Tibial nerve (tissue), 4 donors: ENCODE measurements at regions not wholly inside any gene's neighbourhood (a gene's known extent, or its start where the extent isn't known, plus 50 kb on each side); places are given as distances from the start of the nearest gene placed in this dataset.

ENCODE experiments used
- DNase-seq, 2 donors: peaks; one replicate each; pipeline ENCODE4 v3.0.0-alpha.2; 2019; ENCODE audit warnings: low spot score in 2 of 2
- H3K27ac ChIP-seq, 4 donors: fragments of 200-600 bp; sonication (generic) in 3 of 4; one replicate each; pipeline ENCODE4 v1.5.1; 2017 to 2019; ENCODE audit warnings: mild to moderate bottlenecking in 1 of 4
- H3K27me3 ChIP-seq, 2 donors: fragments of 200-600 bp; sonication (generic) in 1 of 2; one replicate each; pipeline versions ENCODE4 v1.5.1 to v1.6.0; 2017 to 2019
- H3K36me3 ChIP-seq, 3 donors: fragments of 200-600 bp; sonication (generic); one replicate each; pipeline ENCODE4 v1.5.1; 2018 to 2019
- H3K4me1 ChIP-seq, 4 donors: fragments of 200-600 bp; sonication (generic) in 3 of 4; one replicate each; pipeline ENCODE4 v1.5.1; 2017 to 2019
- H3K4me3 ChIP-seq, 4 donors: fragments of 200-600 bp; sonication (generic) in 3 of 4; one replicate each; pipeline ENCODE4 v1.5.1; 2017 to 2019; ENCODE audit warnings: mild to moderate bottlenecking in 1 of 4, moderate library complexity in 1 of 4
- H3K9me3 ChIP-seq, 4 donors: fragments of 200-600 bp; sonication (generic) in 3 of 4; one replicate each; pipeline ENCODE4 v1.5.1; 2017 to 2019
- CTCF ChIP-seq, 5 experiments: fragments of 200-600 bp in 3 of 5; fragments of 450-650 bp in 2 of 5; sonication (generic) in 3 of 5; IDR thresholded peaks; one replicate each; pipeline ENCODE4 v1.5.1; 2016 to 2019; ENCODE audit warnings: antibody characterized with exemption in 5 of 5, mild to moderate bottlenecking in 3 of 5, moderate library complexity in 2 of 5
- EP300 ChIP-seq, 2 donors: sonication (generic); formaldehyde crosslinking; IDR thresholded peaks; one replicate each; pipeline ENCODE4 v1.6.1; 2017; ENCODE audit warnings: antibody characterized with exemption in 2 of 2, mild to moderate bottlenecking in 1 of 2
- POLR2A ChIP-seq, 2 donors: fragments of 450-650 bp; IDR thresholded peaks; one replicate each; pipeline ENCODE4 v1.6.1; 2017; ENCODE audit warnings: antibody characterized with exemption in 2 of 2, mild to moderate bottlenecking in 2 of 2, moderate library complexity in 2 of 2
- WGBS, 2 donors: methylation state at CpG; one replicate each; pipeline ENCODE4 v1.1.5; 2018; 5-methylcytosine and 5-hydroxymethylcytosine counted together

GRCh38 chrX:46408553-46409407, 136.4 kb downstream of the ZNF674 start:
- 14 to 17% methylated on average over 9 of the region's 9 CpGs for WGBS, 2 donors
- peak overlapping the region in 1 of 4 donors; percentile 6 for H3K27ac ChIP-seq
- TF ChIP-seq POLR2A (IDR thresholded peaks at IDR 0.05) (no peak), CTCF (IDR thresholded peaks at IDR 0.05) (peak; percentile 54 to 82 (median 77))
- no peaks in the 10 kb centered on the region for H3K27me3 ChIP-seq
- H3K4me3 ChIP-seq = no peak overlapping the region
- H3K9me3 ChIP-seq = no peaks in the 10 kb centered on the region
- H3K36me3 ChIP-seq = no peaks in the 10 kb centered on the region
- peak; percentile 50 to 63 for DNase-seq
- H3K4me1 ChIP-seq = no peaks in the 10 kb centered on the region

- TF ChIP-seq POLR2A (IDR thresholded peaks at IDR 0.05) (no peak), CTCF (IDR thresholded peaks at IDR 0.05) (no peak), EP300 (IDR thresholded peaks at IDR 0.05) (no peak)
- Histone ChIP-seq H3K27me3 (no peaks in the 10 kb centered on the region), H3K27ac (no peak overlapping the region), H3K4me1 (no peaks in the 10 kb centered on the region), H3K9me3 (no peaks in the 10 kb centered on the region), H3K36me3 (no peaks in the 10 kb centered on the region), H3K4me3 (no peak overlapping the region)
- no peak for DNase-seq
- WGBS, 2 donors = 17 to 54% methylated on average over 2 of the region's 2 CpGs
Observed at GRCh38 chrX:46407753-46408130, 137.5 kb downstream of the ZNF674 start.

DNA sequence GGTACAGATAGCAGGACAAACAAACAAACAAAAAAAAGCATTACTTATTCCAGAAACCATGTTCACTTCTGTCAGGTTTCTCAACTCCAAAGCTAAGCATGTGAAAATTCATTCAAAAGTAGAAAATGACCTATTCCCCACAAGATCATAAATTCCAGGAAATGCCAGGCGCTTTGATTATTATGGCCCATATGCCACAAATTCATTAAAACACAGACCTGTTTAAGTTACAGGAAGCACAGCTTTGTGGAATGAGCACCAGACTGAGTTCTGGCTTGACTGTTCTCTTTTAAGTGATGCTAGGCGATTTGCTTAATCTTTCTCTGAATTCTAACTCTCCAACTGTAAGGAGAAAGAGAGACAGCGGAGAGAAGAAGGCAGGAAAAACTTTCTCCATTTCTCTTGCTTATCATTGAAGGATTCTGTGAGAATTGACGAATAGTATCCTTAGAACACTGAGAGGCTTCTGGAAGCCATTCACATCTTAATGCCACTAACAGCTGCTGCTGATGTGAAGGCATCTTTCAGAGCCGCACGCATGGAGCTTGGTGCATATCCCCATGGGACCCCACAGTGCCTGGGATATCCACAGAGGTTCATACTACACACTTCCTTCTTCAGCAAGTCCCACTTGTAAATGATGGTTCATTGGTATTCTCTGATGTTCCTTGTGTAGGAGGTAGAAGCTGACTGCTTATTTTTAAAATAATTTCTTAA, 138.0 kb downstream of the ZNF674 start:
- 66 to 83% methylated on average over 4 to 6 of the region's 6 CpGs for WGBS, 2 donors
- H3K27ac ChIP-seq = no peak overlapping the region
- TF ChIP-seq CTCF (IDR thresholded peaks at IDR 0.05) = no peak
- TF ChIP-seq EP300 (IDR thresholded peaks at IDR 0.05) = no peak
- TF ChIP-seq POLR2A (IDR thresholded peaks at IDR 0.05) = no peak
- no peak for DNase-seq
- no peaks in the 10 kb centered on the region for H3K27me3 ChIP-seq
- H3K36me3 ChIP-seq = no peaks in the 10 kb centered on the region
- H3K4me3 ChIP-seq = no peak overlapping the region
- H3K4me1 ChIP-seq = no peaks in the 10 kb centered on the region
- H3K9me3 ChIP-seq = no peaks in the 10 kb centered on the region

- Histone ChIP-seq H3K27me3 (no peaks in the 10 kb centered on the region), H3K36me3 (no peaks in the 10 kb centered on the region), H3K27ac (no peak overlapping the region), H3K9me3 (no peaks in the 10 kb centered on the region), H3K4me1 (no peaks in the 10 kb centered on the region), H3K4me3 (no peak overlapping the region)
- 88 to 96% methylated on average over 5 to 6 of the region's 6 CpGs for WGBS, 2 donors
- DNase-seq = no peak
- no peak for TF ChIP-seq EP300 (IDR thresholded peaks at IDR 0.05)
- no peak for TF ChIP-seq CTCF (IDR thresholded peaks at IDR 0.05)
- TF ChIP-seq POLR2A (IDR thresholded peaks at IDR 0.05) = no peak
Observed at GRCh38 chrX:46404774-46405173, 140.4 kb downstream of the ZNF674 start.
